ENCODE measurements at regions not wholly inside any gene's neighbourhood (a gene's known extent, or its start where the extent isn't known, plus 50 kb on each side); places are given as distances from the start of the nearest gene placed in this dataset.

GRCh38 chr6:156258981-156259380 lies 518.2 kb upstream of the ARID1B start:
- H3K9me3 ChIP-seq: no peaks in the 10 kb centered on the region
- no peaks in the 10 kb centered on the region for H3K27me3 ChIP-seq
- WGBS, 2 donors: 60 to 96% methylated on average over 3 of the region's 3 CpGs
- ATAC-seq (ENCODE audit: low FRiP score in 2 of 2) (no peak), DNase-seq (no peak)
- no peaks in the 10 kb centered on the region for H3K4me1 ChIP-seq
- H3K36me3 ChIP-seq: no peaks in the 10 kb centered on the region
- TF ChIP-seq POLR2A (IDR thresholded peaks at IDR 0.05): no peak
- TF ChIP-seq EP300 (IDR thresholded peaks at IDR 0.05): no peak
- TF ChIP-seq, protein P1, sequence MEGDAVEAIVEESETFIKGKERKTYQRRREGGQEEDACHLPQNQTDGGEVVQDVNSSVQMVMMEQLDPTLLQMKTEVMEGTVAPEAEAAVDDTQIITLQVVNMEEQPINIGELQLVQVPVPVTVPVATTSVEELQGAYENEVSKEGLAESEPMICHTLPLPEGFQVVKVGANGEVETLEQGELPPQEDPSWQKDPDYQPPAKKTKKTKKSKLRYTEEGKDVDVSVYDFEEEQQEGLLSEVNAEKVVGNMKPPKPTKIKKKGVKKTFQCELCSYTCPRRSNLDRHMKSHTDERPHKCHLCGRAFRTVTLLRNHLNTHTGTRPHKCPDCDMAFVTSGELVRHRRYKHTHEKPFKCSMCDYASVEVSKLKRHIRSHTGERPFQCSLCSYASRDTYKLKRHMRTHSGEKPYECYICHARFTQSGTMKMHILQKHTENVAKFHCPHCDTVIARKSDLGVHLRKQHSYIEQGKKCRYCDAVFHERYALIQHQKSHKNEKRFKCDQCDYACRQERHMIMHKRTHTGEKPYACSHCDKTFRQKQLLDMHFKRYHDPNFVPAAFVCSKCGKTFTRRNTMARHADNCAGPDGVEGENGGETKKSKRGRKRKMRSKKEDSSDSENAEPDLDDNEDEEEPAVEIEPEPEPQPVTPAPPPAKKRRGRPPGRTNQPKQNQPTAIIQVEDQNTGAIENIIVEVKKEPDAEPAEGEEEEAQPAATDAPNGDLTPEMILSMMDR (IDR thresholded peaks at IDR 0.05): no peak
- TF ChIP-seq POLR2AphosphoS5 (IDR thresholded peaks at IDR 0.05): no peak
- H3K4me3 ChIP-seq: no peak overlapping the region
- H3K27ac ChIP-seq: no peak overlapping the region

GRCh38 chr6:156256161-156256560 lies 521.0 kb upstream of the ARID1B start:
- DNase-seq (no peak), ATAC-seq (ENCODE audit: low FRiP score in 2 of 2) (no peak)
- Histone ChIP-seq H3K27ac (no peak overlapping the region), H3K4me3 (no peak overlapping the region), H3K27me3 (no peaks in the 10 kb centered on the region), H3K36me3 (no peaks in the 10 kb centered on the region), H3K4me1 (no peaks in the 10 kb centered on the region), H3K9me3 (no peaks in the 10 kb centered on the region)
- WGBS, 2 donors: 68 to 76% methylated on average over 7 to 10 of the region's 10 CpGs
- TF ChIP-seq POLR2A (IDR thresholded peaks at IDR 0.05): no peak
- TF ChIP-seq POLR2AphosphoS5 (IDR thresholded peaks at IDR 0.05): no peak
- no peak for TF ChIP-seq EP300 (IDR thresholded peaks at IDR 0.05)
- TF ChIP-seq, protein P1 (IDR thresholded peaks at IDR 0.05): no peak

DNA sequence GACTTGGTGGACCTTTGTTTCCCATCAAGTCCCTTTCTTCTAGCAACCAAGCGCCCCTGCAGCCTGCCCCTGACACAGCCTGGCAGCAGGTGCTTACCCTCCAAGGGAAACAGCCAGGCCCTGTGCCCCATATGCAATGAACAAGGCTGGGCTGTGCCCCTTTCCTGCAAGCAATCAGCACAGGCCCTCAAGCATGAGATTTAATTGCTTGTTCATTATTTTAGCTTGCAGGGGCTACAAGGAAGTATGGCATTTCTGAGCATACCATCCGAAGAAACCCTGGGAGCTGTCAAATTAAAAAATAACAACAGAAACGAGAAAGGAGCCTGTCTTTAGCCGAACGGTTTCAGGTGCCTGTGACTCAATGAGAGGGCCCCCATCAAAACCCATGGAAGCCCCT lies 522.9 kb upstream of the ARID1B start:
- no peaks in the 10 kb centered on the region for H3K27me3 ChIP-seq
- no peaks in the 10 kb centered on the region for H3K36me3 ChIP-seq
- no peaks in the 10 kb centered on the region for H3K4me1 ChIP-seq
- 81 to 89% methylated on average over 5 of the region's 5 CpGs for WGBS, 2 donors
- no peak overlapping the region for H3K4me3 ChIP-seq
- H3K9me3 ChIP-seq: no peaks in the 10 kb centered on the region
- DNase-seq (no peak), ATAC-seq (ENCODE audit: low FRiP score in 2 of 2) (no peak)
- no peak for TF ChIP-seq POLR2A (IDR thresholded peaks at IDR 0.05)
- TF ChIP-seq, protein P1 (IDR thresholded peaks at IDR 0.05): no peak
- no peak overlapping the region for H3K27ac ChIP-seq

GRCh38 chr6:156250593-156250992 lies 526.6 kb upstream of the ARID1B start:
- WGBS, 2 donors: 80 to 89% methylated on average over 5 of the region's 5 CpGs
- Histone ChIP-seq H3K27me3 (no peaks in the 10 kb centered on the region), H3K27ac (no peak overlapping the region), H3K9me3 (no peaks in the 10 kb centered on the region), H3K4me3 (no peak overlapping the region), H3K4me1 (no peaks in the 10 kb centered on the region), H3K36me3 (no peaks in the 10 kb centered on the region)
- DNase-seq: no peak
- TF ChIP-seq POLR2AphosphoS5 (IDR thresholded peaks at IDR 0.05): no peak
- no peak for TF ChIP-seq EP300 (IDR thresholded peaks at IDR 0.05)
- TF ChIP-seq, protein P1 (IDR thresholded peaks at IDR 0.05): no peak
- TF ChIP-seq POLR2A (IDR thresholded peaks at IDR 0.05): no peak
- ATAC-seq (ENCODE audit: low FRiP score in 2 of 2): no peak

- TF ChIP-seq EP300 (IDR thresholded peaks at IDR 0.05) (no peak), POLR2AphosphoS5 (IDR thresholded peaks at IDR 0.05) (no peak), POLR2A (IDR thresholded peaks at IDR 0.05) (no peak)
- TF ChIP-seq, protein P1 (IDR thresholded peaks at IDR 0.05): no peak
- Histone ChIP-seq H3K4me3 (no peak overlapping the region), H3K27ac (no peak overlapping the region), H3K9me3 (no peaks in the 10 kb centered on the region), H3K36me3 (no peaks in the 10 kb centered on the region), H3K4me1 (no peaks in the 10 kb centered on the region), H3K27me3 (no peaks in the 10 kb centered on the region)
- DNase-seq (no peak), ATAC-seq (ENCODE audit: low FRiP score in 2 of 2) (no peak)
- WGBS, 2 donors: 88 to 93% methylated on average over 3 of the region's 3 CpGs
These were observed 535.0 kb upstream of the ARID1B start for GRCh38 chr6:156242206-156242605.

Measured in upper lobe of left lung (tissue), 6 donors.